ENCODE measurements at regions not wholly inside any gene's neighbourhood (a gene's known extent, or its start where the extent isn't known, plus 50 kb on each side); places are given as distances from the start of the nearest gene placed in this dataset.

DNA sequence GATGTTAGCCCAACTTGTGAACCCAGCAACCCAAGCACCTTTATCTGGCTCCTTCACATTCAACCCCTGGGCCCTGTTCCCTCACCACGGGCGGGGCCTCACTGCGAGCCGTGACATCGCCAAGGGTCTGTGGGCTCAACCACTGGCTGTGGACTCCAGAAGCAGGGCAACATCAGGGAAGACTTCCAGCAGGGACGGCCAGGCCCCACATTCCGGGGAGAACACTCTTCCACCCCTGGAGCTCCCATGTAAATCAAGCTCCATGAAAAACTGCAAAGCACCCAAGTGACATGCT lies 175.3 kb downstream of the ERCC6L2 start (continued):
- TF ChIP-seq, protein P1, sequence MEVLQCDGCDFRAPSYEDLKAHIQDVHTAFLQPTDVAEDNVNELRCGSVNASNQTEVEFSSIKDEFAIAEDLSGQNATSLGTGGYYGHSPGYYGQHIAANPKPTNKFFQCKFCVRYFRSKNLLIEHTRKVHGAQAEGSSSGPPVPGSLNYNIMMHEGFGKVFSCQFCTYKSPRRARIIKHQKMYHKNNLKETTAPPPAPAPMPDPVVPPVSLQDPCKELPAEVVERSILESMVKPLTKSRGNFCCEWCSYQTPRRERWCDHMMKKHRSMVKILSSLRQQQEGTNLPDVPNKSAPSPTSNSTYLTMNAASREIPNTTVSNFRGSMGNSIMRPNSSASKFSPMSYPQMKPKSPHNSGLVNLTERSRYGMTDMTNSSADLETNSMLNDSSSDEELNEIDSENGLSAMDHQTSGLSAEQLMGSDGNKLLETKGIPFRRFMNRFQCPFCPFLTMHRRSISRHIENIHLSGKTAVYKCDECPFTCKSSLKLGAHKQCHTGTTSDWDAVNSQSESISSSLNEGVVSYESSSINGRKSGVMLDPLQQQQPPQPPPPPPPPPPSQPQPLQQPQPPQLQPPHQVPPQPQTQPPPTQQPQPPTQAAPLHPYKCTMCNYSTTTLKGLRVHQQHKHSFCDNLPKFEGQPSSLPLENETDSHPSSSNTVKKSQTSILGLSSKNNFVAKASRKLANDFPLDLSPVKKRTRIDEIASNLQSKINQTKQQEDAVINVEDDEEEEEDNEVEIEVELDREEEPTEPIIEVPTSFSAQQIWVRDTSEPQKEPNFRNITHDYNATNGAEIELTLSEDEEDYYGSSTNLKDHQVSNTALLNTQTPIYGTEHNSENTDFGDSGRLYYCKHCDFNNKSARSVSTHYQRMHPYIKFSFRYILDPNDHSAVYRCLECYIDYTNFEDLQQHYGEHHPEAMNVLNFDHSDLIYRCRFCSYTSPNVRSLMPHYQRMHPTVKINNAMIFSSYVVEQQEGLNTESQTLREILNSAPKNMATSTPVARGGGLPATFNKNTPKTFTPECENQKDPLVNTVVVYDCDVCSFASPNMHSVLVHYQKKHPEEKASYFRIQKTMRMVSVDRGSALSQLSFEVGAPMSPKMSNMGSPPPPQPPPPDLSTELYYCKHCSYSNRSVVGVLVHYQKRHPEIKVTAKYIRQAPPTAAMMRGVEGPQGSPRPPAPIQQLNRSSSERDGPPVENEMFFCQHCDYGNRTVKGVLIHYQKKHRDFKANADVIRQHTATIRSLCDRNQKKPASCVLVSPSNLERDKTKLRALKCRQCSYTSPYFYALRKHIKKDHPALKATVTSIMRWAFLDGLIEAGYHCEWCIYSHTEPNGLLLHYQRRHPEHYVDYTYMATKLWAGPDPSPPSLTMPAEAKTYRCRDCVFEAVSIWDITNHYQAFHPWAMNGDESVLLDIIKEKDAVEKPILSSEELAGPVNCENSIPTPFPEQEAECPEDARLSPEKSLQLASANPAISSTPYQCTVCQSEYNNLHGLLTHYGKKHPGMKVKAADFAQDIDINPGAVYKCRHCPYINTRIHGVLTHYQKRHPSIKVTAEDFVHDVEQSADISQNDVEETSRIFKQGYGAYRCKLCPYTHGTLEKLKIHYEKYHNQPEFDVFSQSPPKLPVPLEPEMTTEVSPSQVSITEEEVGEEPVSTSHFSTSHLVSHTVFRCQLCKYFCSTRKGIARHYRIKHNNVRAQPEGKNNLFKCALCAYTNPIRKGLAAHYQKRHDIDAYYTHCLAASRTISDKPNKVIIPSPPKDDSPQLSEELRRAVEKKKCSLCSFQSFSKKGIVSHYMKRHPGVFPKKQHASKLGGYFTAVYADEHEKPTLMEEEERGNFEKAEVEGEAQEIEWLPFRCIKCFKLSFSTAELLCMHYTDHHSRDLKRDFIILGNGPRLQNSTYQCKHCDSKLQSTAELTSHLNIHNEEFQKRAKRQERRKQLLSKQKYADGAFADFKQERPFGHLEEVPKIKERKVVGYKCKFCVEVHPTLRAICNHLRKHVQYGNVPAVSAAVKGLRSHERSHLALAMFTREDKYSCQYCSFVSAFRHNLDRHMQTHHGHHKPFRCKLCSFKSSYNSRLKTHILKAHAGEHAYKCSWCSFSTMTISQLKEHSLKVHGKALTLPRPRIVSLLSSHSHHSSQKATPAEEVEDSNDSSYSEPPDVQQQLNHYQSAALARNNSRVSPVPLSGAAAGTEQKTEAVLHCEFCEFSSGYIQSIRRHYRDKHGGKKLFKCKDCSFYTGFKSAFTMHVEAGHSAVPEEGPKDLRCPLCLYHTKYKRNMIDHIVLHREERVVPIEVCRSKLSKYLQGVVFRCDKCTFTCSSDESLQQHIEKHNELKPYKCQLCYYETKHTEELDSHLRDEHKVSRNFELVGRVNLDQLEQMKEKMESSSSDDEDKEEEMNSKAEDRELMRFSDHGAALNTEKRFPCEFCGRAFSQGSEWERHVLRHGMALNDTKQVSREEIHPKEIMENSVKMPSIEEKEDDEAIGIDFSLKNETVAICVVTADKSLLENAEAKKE (CRISPR knock-in tag; IDR thresholded peaks at IDR 0.05): no peak
- TF ChIP-seq, protein P2, sequence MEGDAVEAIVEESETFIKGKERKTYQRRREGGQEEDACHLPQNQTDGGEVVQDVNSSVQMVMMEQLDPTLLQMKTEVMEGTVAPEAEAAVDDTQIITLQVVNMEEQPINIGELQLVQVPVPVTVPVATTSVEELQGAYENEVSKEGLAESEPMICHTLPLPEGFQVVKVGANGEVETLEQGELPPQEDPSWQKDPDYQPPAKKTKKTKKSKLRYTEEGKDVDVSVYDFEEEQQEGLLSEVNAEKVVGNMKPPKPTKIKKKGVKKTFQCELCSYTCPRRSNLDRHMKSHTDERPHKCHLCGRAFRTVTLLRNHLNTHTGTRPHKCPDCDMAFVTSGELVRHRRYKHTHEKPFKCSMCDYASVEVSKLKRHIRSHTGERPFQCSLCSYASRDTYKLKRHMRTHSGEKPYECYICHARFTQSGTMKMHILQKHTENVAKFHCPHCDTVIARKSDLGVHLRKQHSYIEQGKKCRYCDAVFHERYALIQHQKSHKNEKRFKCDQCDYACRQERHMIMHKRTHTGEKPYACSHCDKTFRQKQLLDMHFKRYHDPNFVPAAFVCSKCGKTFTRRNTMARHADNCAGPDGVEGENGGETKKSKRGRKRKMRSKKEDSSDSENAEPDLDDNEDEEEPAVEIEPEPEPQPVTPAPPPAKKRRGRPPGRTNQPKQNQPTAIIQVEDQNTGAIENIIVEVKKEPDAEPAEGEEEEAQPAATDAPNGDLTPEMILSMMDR (conservative IDR thresholded peaks at IDR 0.05; ENCODE audit: low read depth in 2 of 2): no peak
- no peak for TF ChIP-seq JUNB (IDR thresholded peaks at IDR 0.05; ENCODE audit: unreplicated experiment)

DNA sequence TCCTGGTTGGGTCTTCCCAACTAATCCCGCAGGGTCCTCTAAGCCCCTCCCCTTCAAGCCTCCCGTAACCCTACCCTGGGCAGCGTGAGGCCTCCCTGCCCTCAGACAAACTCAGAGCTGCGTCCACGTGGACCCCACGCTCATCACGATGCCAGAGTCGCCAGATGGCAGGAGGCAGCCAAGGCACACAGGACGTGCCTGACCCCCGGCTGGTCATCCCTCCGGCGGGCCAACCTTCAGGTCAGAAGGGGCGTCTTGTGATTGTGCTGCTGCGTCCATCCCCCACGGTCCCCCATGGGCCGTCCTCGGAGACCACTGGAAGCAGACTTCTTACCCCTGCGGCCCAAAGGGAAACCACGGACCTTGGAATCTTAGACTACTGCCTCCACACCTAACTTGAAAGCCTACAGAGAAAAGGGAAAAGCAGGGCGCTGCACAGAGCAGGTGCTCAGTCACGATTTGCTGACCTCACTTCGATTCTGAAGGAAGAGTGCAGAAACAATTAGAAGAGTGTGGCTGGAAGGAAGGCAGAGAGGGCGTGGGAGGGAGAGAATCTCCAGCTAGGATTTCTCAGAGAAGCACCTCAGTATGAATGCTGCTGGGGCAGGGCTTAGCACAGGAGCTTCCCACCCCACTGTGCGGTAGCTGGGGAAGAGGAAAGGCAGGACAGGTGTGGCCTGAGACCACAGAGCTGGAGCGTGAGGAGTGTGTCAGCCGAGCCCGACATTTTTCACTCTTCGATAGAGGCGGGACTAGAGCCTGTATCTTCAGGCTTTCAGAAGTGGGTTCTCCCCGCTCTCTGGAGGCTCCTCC lies 174.8 kb downstream of the ERCC6L2 start:
- H3K9me3 Mint-ChIP-seq: peaks cover 17% of the 10 kb centered on the region
- no peak overlapping the region for H3K27ac Mint-ChIP-seq
- Histone ChIP-seq H3K27ac (ENCODE audit: low read depth) (no peak overlapping the region), H3K4me1 (ENCODE audit: insufficient read depth) (peaks cover 23% of the 10 kb centered on the region), H3K36me3 (ENCODE audit: insufficient read depth) (no peaks in the 10 kb centered on the region), H3K4me2 (no peak overlapping the region), H3K9me2 (ENCODE audit: insufficient read depth) (0 out of 2 replicates have a peak, but pooled peaks cover 2% of the 10 kb centered on the region), H4K20me1 (replicated peaks; ENCODE audit: insufficient read depth) (no peaks in the 10 kb centered on the region), H3K4me3 (no peak overlapping the region), H3K79me2 (replicated peaks; ENCODE audit: insufficient read depth) (no peaks in the 10 kb centered on the region), H3K27me3 (ENCODE audit: insufficient read depth) (no peaks in the 10 kb centered on the region), H3F3A (replicated peaks; ENCODE audit: low read depth) (no peaks in the 10 kb centered on the region), H2AFZ (no peak overlapping the region)
- ATAC-seq (no peak), DNase-seq (ENCODE audit: low spot score) (no peak)
- H3K4me1 Mint-ChIP-seq: peaks cover 43% of the 10 kb centered on the region
- H3K36me3 Mint-ChIP-seq (ENCODE audit: low read depth): peaks cover 7% of the 10 kb centered on the region
- H3K4me3 Mint-ChIP-seq: no peak overlapping the region
- H3K27me3 Mint-ChIP-seq (ENCODE audit: insufficient read depth, low read depth, poor library complexity): peaks cover 17% of the 10 kb centered on the region
- TF ChIP-seq, protein P1 (CRISPR knock-in tag; IDR thresholded peaks at IDR 0.05): no peak
- TF ChIP-seq CREB1 (CRISPR knock-in tag; IDR thresholded peaks at IDR 0.05; ENCODE audit: low read depth) (no peak), POLR2AphosphoS5 (IDR thresholded peaks at IDR 0.05; ENCODE audit: low read depth) (no peak)
